Frontal cortex (tissue), 3 donors: ENCODE measurements at regions not wholly inside any gene's neighbourhood (a gene's known extent, or its start where the extent isn't known, plus 50 kb on each side); places are given as distances from the start of the nearest gene placed in this dataset.

ENCODE experiments used
- DNase-seq, 2 donors: peaks; one replicate each; pipeline ENCODE4 v3.0.0; 2012; ENCODE audit warnings: low spot score in 2 of 2
- FAIRE-seq: peaks from 2 replicates; lab custom pipeline; 2012; peaks lifted over from hg19 to GRCh38; lab: Jason Lieb, UNC
- donor health status: control.
- donor health status: control.
- donor health status: control.

DNA sequence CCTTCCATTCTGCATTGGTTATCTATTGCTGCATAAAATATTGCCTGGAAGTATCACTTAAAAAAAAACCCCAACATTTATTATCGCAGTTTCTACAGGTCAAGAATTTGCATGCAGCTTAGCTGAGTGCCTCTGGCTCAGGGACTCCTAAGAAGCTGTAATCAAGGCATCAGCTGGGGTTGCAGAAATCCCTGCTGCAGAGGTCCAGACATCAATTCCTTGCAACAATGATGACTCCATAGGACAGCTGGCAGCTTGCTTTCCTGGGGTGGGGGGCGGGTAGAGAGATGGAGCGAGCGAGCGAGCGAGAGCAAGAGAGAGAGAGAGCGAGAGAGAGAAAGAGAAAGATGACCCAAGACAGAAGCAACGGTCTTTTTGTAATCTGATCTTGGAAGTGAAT is 308.1 kb downstream of the HAPSTR1 start:
- DNase-seq (no peak), FAIRE-seq (no peak)

GRCh38 chr16:9401173-9401572 is 309.7 kb downstream of the HAPSTR1 start:
- DNase-seq, result no peak
- no peak for FAIRE-seq

- DNase-seq (no peak), FAIRE-seq (no peak)
These were observed 310.9 kb downstream of the HAPSTR1 start for GRCh38 chr16:9402293-9402860.

GRCh38 chr16:9404811-9405210 is 313.4 kb downstream of the HAPSTR1 start:
- no peak for DNase-seq
- FAIRE-seq, result no peak

DNA sequence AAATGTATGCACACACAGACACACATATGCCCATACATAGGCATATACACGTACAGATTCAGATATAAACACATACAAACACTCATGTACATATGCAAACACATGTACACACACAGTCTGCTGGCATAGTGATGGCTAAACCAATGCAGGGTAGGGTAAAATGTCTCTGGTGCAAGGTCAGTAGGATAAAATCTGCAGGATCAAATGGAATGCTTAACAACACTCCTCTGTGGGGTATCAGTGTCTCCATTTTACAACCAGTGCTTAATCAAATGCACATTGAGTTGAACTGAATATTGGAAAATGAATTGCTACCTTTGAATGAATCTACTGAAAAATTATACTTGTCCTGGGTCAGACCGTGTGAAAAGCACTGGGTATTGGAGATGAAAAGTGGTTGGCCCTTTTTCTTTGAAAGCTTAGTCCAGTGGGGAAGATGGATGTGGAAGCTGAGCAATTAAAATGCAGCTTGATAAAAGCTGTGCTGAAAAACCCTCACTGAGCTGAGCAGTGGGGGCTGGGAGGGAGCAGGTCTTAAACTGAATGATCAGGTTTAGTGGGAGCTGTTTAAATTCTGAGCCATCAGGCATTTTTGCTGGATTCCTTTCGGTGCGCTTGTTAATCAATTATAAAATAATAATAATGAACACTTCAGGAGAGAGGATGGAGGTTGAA is 314.7 kb downstream of the HAPSTR1 start:
- FAIRE-seq (no peak), DNase-seq (no peak)

GRCh38 chr16:9407206-9407758 is 315.8 kb downstream of the HAPSTR1 start:
- DNase-seq, result no peak
- FAIRE-seq, result no peak

DNA sequence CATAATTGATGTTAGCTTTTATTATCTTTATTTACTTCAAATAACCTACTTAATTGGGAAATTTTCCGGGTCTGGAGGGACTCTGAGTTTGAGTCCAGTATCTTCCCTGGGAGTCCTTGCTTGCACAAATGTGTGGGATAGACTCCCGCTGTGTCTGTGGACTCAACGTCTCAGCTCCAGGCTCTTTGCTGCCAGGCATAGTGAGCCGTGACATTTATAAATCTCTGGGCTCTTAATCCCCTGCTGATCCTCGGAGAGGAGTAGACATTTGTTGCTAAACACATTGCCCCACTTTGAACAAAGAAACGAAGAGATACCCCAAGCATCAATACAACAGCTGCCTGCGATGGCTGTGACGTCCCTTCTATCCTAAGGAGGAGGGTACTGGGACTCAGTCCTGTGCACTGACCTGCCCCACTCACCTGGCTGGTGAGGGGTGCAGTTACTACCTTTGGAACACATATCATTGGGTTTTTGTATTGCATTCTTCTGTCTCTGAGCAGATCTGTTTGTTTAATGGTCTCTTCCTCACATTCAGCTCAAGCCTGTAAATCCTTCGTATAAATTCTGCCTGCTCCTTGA is 316.9 kb downstream of the HAPSTR1 start:
- DNase-seq (no peak), FAIRE-seq (no peak)

GRCh38 chr16:9409560-9410493 is 318.4 kb downstream of the HAPSTR1 start:
- DNase-seq (no peak), FAIRE-seq (no peak)

- no peak for DNase-seq
- no peak for FAIRE-seq
These were observed 320.0 kb downstream of the HAPSTR1 start for GRCh38 chr16:9411426-9411825.

- DNase-seq (no peak), FAIRE-seq (no peak)
These were observed 320.8 kb downstream of the HAPSTR1 start for GRCh38 chr16:9412031-9412914.

DNA sequence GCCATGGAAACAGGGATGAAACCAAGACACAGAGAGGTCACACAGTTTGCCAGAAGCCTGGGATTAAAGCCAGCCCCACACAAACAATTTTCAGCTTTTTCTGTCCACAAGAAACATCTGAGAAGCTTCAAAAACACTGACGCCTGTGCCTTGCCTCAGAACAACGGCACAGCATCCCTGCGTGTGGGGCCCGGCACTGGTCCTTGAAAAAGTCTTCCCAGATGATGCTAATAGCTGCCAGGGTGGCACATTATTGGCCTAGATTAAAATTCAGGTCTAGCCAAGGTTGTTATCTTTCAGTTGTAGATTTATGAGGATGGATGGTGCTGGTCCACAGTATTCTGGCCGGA is 321.4 kb downstream of the HAPSTR1 start:
- FAIRE-seq, result no peak

GRCh38 chr16:9415545-9415944 is 324.1 kb downstream of the HAPSTR1 start:
- DNase-seq (no peak), FAIRE-seq (no peak)

More for the DNA sequence above, 321.4 kb downstream of the HAPSTR1 start:
- DNase-seq, result no peak

DNA sequence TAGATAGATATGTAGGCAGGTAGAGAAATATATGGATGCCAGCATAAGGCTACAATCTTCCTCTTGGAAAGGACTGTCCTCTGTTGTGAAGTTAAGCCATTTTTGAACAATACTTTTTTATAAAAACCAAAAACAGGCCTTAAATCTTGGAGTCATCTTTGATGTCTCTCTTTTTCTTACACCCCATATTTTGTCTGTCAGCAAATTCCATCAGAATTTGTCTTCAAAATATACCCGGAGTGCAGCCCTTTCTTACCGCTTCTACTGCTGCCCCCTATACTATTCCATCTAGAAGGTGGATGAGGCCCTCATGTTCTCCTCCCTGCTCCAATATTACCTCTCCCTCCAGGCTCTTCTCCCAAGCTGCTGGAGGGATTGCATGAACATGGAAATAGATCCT is 326.5 kb downstream of the HAPSTR1 start:
- DNase-seq (no peak), FAIRE-seq (no peak)

DNA sequence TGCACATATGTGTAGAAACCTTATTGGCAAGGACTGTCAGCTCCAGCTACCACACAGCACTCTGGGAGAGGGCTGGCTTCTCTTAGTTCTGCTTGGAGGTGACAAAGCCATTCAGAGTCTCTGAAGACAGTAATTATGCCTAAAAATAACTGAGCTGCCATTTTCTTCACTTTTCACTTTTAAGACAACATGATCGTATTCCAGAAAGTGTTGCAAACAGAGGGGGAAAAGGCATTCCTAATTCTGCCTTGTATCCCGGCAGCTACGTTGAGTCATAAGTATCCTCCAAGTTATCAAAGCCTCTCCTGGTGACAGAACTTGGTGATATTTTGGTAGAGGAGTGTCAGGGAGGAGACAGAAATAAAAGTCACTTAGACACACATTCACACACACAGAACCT is 327.7 kb downstream of the HAPSTR1 start:
- DNase-seq, result no peak
- FAIRE-seq, result no peak

- no peak for FAIRE-seq
- DNase-seq, result no peak
These were observed 331.5 kb downstream of the HAPSTR1 start for GRCh38 chr16:9422762-9423513.

DNA sequence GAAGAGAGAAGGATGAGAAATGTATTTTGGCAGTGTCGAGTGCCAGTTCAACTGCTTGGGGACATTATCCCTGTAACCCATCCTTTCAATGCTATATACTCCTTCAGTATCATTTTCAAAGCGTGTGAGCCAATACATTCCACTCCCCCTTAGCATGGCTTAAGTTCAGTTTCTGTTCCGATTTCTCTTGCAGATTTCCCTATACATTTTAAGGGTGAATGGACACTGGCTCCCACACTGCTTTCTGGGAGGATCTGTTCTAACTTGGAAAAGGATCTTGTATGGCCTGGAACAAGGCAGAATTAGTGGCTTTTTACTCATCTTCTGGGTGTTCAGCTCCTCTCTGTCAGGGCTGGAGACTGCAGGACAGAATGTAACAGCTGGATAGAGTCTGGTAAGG is 333.8 kb downstream of the HAPSTR1 start:
- DNase-seq (no peak), FAIRE-seq (no peak)

DNA sequence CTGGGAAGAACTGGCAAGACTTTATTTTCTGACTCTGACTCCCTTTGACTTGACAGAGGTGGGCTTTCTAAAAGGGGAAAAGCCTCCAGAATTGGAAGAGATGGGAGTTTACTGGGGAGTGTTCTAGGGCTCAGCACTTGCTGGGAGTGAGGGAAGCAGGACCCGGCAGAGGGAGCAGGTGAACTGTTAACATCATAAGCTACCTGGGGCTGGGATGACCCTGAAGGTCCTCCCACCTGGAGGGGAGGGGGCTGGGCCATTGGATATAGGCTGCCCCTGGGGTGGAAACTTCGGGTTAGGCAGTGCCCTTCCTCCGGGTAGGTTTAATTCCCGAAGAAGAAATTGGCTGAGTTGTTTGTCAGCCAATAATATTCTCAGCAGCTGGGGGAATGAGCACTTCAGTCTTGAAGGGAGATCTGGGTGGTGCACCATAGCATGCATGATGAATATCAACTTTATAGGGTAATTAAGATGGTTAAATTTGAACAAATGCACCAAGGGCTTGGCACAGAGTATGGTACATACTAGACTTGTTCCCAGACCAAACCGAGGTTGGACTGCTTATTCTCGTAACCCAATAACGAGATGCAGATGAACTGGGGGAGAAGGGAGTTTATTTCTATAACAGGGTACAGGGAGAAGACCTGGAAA is 337.0 kb downstream of the HAPSTR1 start:
- DNase-seq (no peak), FAIRE-seq (no peak)

- FAIRE-seq, result no peak
- DNase-seq, result no peak
These were observed 338.3 kb downstream of the HAPSTR1 start for GRCh38 chr16:9429646-9430330.
